GM12864 (cell line): ENCODE measurements at regions not wholly inside any gene's neighbourhood (a gene's known extent, or its start where the extent isn't known, plus 50 kb on each side); places are given as distances from the start of the nearest gene placed in this dataset.
"Not testable (repeated sequence)": the region's sequence is repeated elsewhere in the genome, so short reads cannot be mapped to it uniquely, and the experiment has no call there.

Source experiments
- DNase-seq: peaks from one replicate; pipeline ENCODE4 v3.0.0-alpha.2; 2011; ENCODE audit warnings: low read depth
- H3K4me3 ChIP-seq: 2 replicates; pipeline ENCODE4 v1.5.1; 2011; ENCODE audit warnings: mild to moderate bottlenecking, low read depth, low read length, control low read depth
- CTCF ChIP-seq: IDR thresholded peaks from 2 replicates; pipeline ENCODE4 v1.5.1; 2011; ENCODE audit warnings: low read depth, mild to moderate bottlenecking, moderate library complexity, low read length, control low read depth, inconsistent platforms; ENCODE audit errors: missing control alignments

DNA sequence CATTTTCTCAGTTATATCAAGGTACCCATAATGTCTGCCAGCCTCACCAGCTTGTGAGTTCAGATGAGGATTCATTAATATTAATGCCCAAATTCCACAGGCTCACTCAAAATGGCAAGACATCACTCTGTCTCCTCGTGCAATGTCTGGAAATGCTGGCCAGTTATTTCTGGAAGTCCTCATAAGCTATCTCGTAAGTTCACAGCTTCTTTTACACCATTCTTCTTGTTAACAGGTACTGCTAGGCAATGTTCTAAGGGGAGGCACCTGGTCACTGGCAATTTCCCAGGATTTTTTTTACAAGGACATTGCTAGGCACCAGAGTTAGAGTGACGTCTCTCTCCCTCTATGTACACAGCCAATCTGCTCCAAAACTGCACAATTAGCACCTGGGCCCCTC is 80.2 kb upstream of the SEMA3C start:
- DNase-seq: no peak
- no peak for TF ChIP-seq CTCF
- no peak overlapping the region for H3K4me3 ChIP-seq

DNA sequence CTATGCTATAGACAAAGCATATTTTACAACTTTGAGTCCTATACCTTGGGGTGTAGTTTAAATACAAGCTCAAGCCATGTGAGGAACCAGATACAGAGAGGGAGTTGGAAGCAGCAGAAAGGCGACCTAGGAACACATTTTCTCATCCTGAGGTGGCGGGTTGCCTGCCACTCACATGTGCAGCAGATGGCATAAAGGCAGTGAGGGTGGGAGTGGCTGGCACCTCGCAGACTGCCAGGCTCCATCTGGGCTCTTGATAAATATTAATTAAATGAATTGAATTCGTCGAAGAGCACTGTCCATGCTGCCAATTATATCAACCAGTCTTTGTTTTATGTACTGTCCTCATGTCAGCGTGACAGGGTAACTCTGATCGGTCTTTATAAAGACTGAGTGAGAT is 79.0 kb upstream of the SEMA3C start:
- TF ChIP-seq CTCF: no peak
- no peak overlapping the region for H3K4me3 ChIP-seq
- DNase-seq: no peak

DNA sequence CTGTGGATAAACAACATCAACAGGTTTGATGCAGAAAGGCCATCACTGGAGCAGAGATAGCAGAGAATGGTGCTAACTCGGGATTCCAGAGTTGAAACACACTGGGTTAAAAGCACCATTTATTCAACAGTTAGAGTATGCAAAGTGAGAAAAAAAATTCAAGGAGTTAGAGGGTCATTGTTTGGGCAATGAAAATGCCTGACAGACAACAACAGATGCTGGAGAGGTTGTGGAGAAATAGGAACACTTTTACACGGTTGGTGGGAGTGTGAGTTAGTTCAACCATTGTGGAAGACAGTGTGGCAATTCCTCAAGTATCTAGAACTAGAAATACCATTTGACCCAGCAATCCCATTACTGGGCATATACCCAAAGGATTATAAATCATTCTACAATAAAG is 77.4 kb upstream of the SEMA3C start:
- not testable (repeated sequence) for H3K4me3 ChIP-seq, DNase-seq

- no peak for TF ChIP-seq CTCF
- H3K4me3 ChIP-seq: no peak overlapping the region
- no peak for DNase-seq
Observed at GRCh38 chr7:80991654-80992053, 72.8 kb upstream of the SEMA3C start.

DNA sequence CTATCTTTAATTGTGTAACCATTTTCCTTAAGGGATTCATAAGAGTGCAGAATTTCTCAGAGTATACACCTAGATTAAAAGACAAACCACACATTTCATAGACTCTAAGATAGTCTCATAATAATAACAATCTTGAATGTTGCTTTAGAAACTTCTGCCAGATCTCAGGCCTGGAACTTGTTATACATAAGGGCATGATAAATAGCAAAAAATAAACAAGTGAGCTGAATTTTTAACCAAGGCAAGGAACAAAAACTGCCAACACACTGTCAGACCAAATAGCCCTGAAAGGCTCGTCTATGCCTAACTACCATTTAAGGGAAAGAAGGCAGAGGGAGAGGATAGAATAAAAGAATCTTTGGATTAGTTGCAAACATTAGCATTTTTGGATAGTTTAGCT is 65.8 kb upstream of the SEMA3C start:
- TF ChIP-seq CTCF: no peak
- DNase-seq: no peak
- H3K4me3 ChIP-seq: no peak overlapping the region

GRCh38 chr7:80981405-80981804 is 62.6 kb upstream of the SEMA3C start:
- DNase-seq: no peak
- H3K4me3 ChIP-seq: no peak overlapping the region
- no peak for TF ChIP-seq CTCF

DNA sequence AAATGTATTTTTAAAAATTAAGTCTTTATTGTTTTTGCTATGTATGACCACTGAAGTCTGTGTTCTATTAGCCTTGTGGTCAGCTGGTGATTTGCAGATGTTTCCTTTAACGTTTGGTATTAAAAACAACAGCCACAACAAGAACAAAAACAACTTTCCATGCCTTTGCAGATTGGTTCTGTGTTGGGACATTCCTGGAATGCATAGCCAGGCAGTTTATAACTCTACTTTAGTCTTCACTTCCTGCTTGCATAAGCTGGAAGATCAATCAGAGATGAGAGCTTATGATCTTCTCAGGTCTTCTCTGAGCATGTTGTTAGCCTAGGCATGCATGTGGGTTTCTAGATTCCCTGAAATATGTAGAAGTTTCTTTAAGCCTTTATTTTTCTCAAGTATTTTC is 58.9 kb upstream of the SEMA3C start:
- TF ChIP-seq CTCF: no peak
- H3K4me3 ChIP-seq: no peak overlapping the region
- no peak for DNase-seq
